Left lung (tissue), 4 donors: ENCODE measurements at regions not wholly inside any gene's neighbourhood (a gene's known extent, or its start where the extent isn't known, plus 50 kb on each side); places are given as distances from the start of the nearest gene placed in this dataset.
A peak's percentile ranks its signal among the peaks of the same experiment; 100 is the strongest.
"Not testable (repeated sequence)": the region's sequence is repeated elsewhere in the genome, so short reads cannot be mapped to it uniquely, and the experiment has no call there.

Experiments used
- ATAC-seq: fragments of 200-7000 bp; cut with Tn5 transposase; one replicate; pipeline ENCODE4 v1.9.1; 2020; ENCODE audit warnings: moderate library complexity
- DNase-seq, 4 donors: peaks; one replicate each; pipeline ENCODE4 v3.0.0-alpha.2; 2013 to 2020
- H3K27ac ChIP-seq, 2 donors: fragments of 200-600 bp; sonication (generic) in 1 of 2; one replicate each; pipeline versions ENCODE4 v1.5.0 to v1.8.0; 2020 to 2021
- H3K27me3 ChIP-seq, 2 donors: fragments of 200-600 bp; sonication (generic) in 1 of 2; one replicate each; pipeline versions ENCODE4 v1.5.0 to v1.8.0; 2020 to 2021
- H3K36me3 ChIP-seq, 2 donors: fragments of 200-600 bp; sonication (generic) in 1 of 2; one replicate each; pipeline versions ENCODE4 v1.5.0 to v1.8.0; 2020 to 2021
- H3K4me1 ChIP-seq, 2 donors: fragments of 200-600 bp; one replicate each; pipeline ENCODE4 v1.8.0; 2021
- H3K4me3 ChIP-seq, 2 donors: fragments of 200-600 bp; sonication (generic) in 1 of 2; one replicate each; pipeline versions ENCODE4 v1.5.0 to v1.8.0; 2020 to 2021; ENCODE audit warnings: mild to moderate bottlenecking in 1 of 2
- H3K9me3 ChIP-seq, 2 donors: fragments of 200-600 bp; sonication (generic) in 1 of 2; one replicate each; pipeline versions ENCODE4 v1.5.0 to v1.8.0; 2020 to 2021
- intact Hi-C, 2 donors: fragments of 100-400 bp; cut with DNase I; formaldehyde crosslinking; loops; one replicate each; pipeline versions ENCODE4 v1.11.2 to v1.14.2; 2022
- TF ChIP-seq, protein P1 (sequence below), 2 donors: fragments of 200-600 bp; sonication (generic) in 1 of 2; IDR thresholded peaks; one replicate each; pipeline versions ENCODE4 v1.5.0 to v1.8.0; 2021; ENCODE audit warnings: antibody characterized with exemption in 2 of 2
- donor health status: DM: no; HTN: yes; CAD: no.
- donor health status: DM: no; HTN: no; CAD: no.

DNA sequence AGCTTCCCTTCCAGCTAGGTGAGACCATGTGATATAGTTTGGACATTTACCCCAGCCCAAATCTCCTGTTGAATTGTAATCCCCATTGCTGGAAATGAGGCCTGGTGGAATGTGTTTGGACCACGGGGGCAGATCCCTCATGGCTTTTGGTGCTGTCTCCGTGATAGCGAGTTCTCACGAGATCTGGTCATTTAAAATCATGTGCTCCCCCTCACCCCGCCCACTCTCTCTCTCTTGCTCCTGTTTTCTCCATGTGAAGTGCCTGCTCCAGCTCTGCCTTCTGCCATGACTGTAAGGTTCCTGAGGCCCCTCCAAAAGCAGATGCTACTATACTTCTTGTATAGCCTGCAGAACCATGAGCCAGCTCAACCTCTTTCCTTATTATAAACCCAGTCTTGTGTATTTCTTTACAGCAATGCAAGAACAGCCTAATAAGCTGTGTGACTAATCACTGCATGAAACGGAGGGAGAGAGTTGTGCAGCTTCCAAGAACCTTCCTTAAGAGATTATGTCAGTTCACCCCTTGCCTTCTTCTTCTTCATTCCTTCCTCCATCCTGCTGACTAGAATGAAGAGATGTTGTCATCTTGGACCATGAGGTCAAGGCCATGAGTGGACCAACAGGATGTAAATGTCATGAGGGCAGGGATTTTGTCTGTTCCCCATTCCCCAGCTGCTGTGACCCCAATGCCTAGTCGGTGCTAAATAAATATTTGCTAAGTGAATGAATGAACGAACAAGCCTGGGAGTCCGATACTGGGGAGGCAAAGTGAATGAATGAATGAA is 91.0 kb downstream of the CPN2 start:
- no peak for DNase-seq

DNA sequence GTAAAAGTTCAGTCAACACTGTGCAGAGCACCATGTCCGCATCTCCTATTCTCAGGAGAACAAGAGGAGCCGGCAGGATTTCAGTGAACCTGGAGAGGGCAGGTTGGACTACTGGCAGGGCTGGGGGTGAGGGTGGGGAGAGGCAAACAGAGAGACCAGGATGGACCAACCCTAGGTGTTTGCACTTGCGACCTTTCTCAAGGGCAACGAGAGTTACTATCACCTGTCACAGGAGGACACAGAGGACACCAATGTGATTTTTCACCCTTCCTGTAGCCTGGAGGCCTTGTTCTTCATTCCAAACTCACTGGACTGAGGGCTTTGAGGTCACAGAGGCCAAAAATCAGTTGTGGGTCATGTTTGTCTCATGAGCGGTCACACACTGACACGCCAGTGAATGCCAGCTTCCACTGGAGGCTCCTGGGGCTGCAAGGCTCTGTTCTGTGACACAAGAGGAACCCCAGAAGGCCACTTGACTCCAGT is 89.5 kb downstream of the CPN2 start:
- DNase-seq: no peak
- Histone ChIP-seq H3K27ac (no peak overlapping the region), H3K9me3 (peaks cover 0 to 6% of the 10 kb centered on the region in 2 donors), H3K4me1 (peaks cover 8 to 17% of the 10 kb centered on the region in 2 donors), H3K4me3 (no peak overlapping the region), H3K27me3 (no peaks in the 10 kb centered on the region), H3K36me3 (no peaks in the 10 kb centered on the region)
- TF ChIP-seq, protein P1, sequence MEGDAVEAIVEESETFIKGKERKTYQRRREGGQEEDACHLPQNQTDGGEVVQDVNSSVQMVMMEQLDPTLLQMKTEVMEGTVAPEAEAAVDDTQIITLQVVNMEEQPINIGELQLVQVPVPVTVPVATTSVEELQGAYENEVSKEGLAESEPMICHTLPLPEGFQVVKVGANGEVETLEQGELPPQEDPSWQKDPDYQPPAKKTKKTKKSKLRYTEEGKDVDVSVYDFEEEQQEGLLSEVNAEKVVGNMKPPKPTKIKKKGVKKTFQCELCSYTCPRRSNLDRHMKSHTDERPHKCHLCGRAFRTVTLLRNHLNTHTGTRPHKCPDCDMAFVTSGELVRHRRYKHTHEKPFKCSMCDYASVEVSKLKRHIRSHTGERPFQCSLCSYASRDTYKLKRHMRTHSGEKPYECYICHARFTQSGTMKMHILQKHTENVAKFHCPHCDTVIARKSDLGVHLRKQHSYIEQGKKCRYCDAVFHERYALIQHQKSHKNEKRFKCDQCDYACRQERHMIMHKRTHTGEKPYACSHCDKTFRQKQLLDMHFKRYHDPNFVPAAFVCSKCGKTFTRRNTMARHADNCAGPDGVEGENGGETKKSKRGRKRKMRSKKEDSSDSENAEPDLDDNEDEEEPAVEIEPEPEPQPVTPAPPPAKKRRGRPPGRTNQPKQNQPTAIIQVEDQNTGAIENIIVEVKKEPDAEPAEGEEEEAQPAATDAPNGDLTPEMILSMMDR (IDR thresholded peaks at IDR 0.05): no peak
- ATAC-seq: no peak
- intact Hi-C loops: no loop called here

More for the DNA sequence above, 91.0 kb downstream of the CPN2 start:
- Histone ChIP-seq H3K9me3 (peaks cover 0 to 6% of the 10 kb centered on the region in 2 donors), H3K36me3 (no peaks in the 10 kb centered on the region), H3K27ac (no peak overlapping the region), H3K27me3 (no peaks in the 10 kb centered on the region), H3K4me3 (no peak overlapping the region), H3K4me1 (peaks cover 1 to 12% of the 10 kb centered on the region in 2 donors)
- intact Hi-C loops: no loop called here
- ATAC-seq: no peak
- TF ChIP-seq, protein P1 (IDR thresholded peaks at IDR 0.05): no peak

DNA sequence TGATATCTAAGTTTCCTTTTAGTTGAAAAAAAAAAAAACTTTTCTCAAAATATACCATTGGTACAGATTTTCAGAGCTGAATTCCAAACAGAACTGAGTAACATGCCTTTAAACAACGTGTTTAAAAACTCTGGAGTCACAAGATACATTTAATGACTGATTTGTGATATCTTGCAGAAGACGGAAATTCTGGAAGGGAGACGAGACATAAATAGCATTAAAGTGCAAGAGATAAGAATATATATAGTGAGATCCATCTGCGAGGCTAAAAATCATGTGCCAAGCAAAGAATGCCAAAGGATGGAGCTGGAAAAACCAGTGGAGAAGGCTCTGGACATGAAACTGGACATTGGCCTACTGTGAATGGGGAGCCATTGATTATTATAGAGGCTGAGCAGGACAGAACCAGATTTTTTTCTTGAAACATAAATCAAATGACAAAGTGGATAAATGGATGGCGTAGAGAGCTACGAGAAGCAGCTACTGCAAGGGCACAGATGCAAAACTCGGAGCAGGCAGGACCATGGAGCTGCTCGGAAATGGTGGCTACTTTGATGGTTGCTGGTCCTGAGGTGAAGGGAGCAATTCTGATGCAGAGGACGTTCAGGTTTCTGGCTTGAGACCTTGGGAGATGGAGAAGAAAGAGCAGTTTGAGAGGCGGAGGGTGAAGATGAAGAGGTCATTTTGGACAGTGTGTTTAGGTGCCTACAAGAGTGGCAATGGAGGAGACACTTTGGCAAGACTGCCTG is 88.8 kb downstream of the CPN2 start:
- Histone ChIP-seq H3K27ac (no peak overlapping the region), H3K27me3 (no peaks in the 10 kb centered on the region), H3K4me3 (no peak overlapping the region), H3K4me1 (peaks cover 8 to 22% of the 10 kb centered on the region in 2 donors), H3K9me3 (peaks cover 0 to 6% of the 10 kb centered on the region in 2 donors), H3K36me3 (no peaks in the 10 kb centered on the region)
- DNase-seq (no peak), ATAC-seq (no peak)
- intact Hi-C loops: no loop called here
- TF ChIP-seq, protein P1 (IDR thresholded peaks at IDR 0.05): no peak

DNA sequence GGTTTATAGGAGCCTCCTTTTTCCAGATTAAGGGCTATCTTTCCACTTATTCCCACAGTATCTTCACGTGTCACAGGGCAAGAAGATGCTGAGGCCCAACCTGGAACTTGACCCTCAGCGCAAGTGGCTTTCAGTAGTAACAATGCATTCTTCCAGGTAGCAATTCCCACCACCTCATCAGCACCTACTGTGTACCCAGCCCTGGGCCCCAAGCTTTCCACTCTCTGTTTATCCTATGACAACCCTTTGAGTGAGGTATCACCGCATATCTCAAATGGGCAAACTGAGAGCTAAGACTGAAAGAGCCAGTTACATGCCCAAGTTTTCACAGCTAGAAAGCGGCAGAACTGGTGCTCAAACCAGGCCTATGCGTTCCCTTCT is 88.2 kb downstream of the CPN2 start:
- Histone ChIP-seq H3K9me3 (peaks cover 0 to 6% of the 10 kb centered on the region in 2 donors), H3K27ac (no peak overlapping the region), H3K36me3 (no peaks in the 10 kb centered on the region), H3K27me3 (no peaks in the 10 kb centered on the region), H3K4me1 (peaks cover 8 to 28% of the 10 kb centered on the region in 2 donors), H3K4me3 (no peak overlapping the region)
- TF ChIP-seq, protein P1 (IDR thresholded peaks at IDR 0.05): no peak
- intact Hi-C loops: no loop called here
- DNase-seq (no peak), ATAC-seq (no peak)

DNA sequence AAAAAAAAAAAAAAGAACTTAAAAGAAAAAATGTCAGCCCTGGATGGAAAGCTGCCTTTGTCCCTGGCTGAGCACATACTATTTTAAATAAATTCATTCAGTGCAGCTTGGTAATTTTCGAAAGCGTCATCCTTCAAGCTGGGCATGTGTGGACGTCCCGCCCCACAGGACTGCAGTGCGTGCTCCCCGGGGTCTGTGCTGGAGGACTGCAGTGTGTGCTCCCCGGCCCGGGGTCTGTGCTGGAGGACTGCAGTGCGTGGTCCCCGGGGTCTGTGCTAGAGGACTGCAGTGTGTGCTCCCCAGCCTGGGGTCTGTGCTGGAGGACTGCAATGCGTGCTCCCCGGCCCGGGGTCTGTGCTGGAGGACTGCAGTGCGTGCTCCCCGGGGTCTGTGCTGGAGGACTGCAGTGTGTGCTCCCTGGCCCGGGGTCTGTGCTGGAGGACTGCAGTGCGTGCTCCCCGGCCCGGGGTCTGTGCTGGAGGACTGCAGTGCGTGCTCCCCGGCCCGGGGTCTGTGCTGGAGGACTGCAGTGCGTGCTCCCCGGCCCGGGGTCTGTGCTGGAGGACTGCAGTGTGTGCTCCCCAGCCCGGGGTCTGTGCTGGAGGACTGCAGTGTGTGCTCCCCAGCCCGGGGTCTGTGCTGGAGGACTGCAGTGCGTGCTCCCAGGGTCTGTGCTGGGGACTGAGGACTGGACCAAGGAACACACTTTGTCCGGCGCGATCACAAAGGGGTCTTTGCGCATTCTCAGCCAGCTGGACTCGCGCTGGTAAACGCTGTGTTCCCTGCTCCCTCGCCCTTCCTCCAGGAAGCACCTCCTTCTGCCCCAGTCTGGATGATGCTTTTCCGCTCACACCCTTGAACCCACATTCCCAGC is 86.3 kb downstream of the CPN2 start:
- peaks cover 15 to 45% of the 10 kb centered on the region in 2 donors for H3K4me1 ChIP-seq
- H3K27me3 ChIP-seq, ATAC-seq, H3K36me3 ChIP-seq, H3K9me3 ChIP-seq, DNase-seq, H3K4me3 ChIP-seq: not testable (repeated sequence)
- intact Hi-C loops: loop anchor here in 1 of 2 donors (5.0 kb wide), 1 partner anchor 128 kb away; the partner anchor contains the start of gene HES1
- H3K27ac ChIP-seq: peak overlapping the region in 1 of 2 donors; percentile 45
